HEK293 (cell line): ENCODE measurements at regions not wholly inside any gene's neighbourhood (a gene's known extent, or its start where the extent isn't known, plus 50 kb on each side); places are given as distances from the start of the nearest gene placed in this dataset.

Experiments used
- CTCF ChIA-PET: fragments of 350-600 bp; formaldehyde crosslinking; extraction: SDS; loops from one replicate; lab custom pipeline; 2021; ENCODE audit warnings: antibody characterized with exemption; lab: Yijun Ruan, JAX
- POLR2A ChIA-PET: fragments of 300-600 bp; formaldehyde crosslinking; extraction: SDS; loops from one replicate; lab custom pipeline; 2020; ENCODE audit warnings: antibody characterized with exemption, inconsistent platforms; lab: Yijun Ruan, JAX
- H3K27ac ChIP-seq: fragments of 200-500 bp; sonication (Bioruptor generic); 2 replicates; pipeline ENCODE4 v1.5.1; 2014; ENCODE audit warnings: low read depth, low read length, control low read depth, inconsistent platforms; ENCODE audit errors: extremely low read depth
- H3K36me3 ChIP-seq, 2 experiments: fragments of 200-500 bp in 1 of 2; sonication (Bioruptor generic) in 1 of 2; 1 replicate in 1 of 2; 2 replicates in 1 of 2; pipeline ENCODE4 v1.5.1; 2014 to 2017; ENCODE audit warnings: inconsistent platforms in 2 of 2, low read length in 2 of 2; ENCODE audit not compliant: control insufficient read depth in 2 of 2, insufficient read depth in 1 of 2
- H3K4me1 ChIP-seq: fragments of 200-500 bp; sonication (Bioruptor generic); 2 replicates; pipeline ENCODE4 v1.5.1; 2014; ENCODE audit warnings: mild to moderate bottlenecking, low read length, inconsistent platforms; ENCODE audit not compliant: control insufficient read depth, insufficient read depth
- H3K4me3 ChIP-seq: 2 replicates; pipeline ENCODE4 v1.5.1; 2011; ENCODE audit warnings: low read depth, mild to moderate bottlenecking, control low read depth, low read length, moderate library complexity
- H3K9me3 ChIP-seq: fragments of 200-500 bp; sonication (Bioruptor generic); 2 replicates; pipeline ENCODE4 v1.5.1; 2014; ENCODE audit warnings: low read depth, low read length, inconsistent platforms; ENCODE audit not compliant: control insufficient read depth, insufficient read depth
- BCL11A ChIP-seq: fragments of 450-650 bp; formaldehyde crosslinking; IDR thresholded peaks from 2 replicates; pipeline ENCODE4 v1.5.1; 2016; ENCODE audit warnings: low read depth, missing biosample characterization, missing genetic modification characterization
- BCL11B ChIP-seq: fragments of 450-650 bp; formaldehyde crosslinking; IDR thresholded peaks from 2 replicates; pipeline ENCODE4 v1.5.1; 2016; ENCODE audit warnings: low read depth, missing biosample characterization, missing genetic modification characterization
- KLF10 ChIP-seq: fragments of 450-650 bp; IDR thresholded peaks from 2 replicates; pipeline ENCODE4 v1.5.1; 2018; ENCODE audit warnings: missing biosample characterization, mild to moderate bottlenecking, missing genetic modification characterization
- PRDM10 ChIP-seq: fragments of 450-650 bp; formaldehyde crosslinking; IDR thresholded peaks from 2 replicates; pipeline ENCODE4 v1.5.1; 2016; ENCODE audit warnings: missing biosample characterization, missing genetic modification characterization
- TSHZ1 ChIP-seq: fragments of 450-650 bp; formaldehyde crosslinking; IDR thresholded peaks from 2 replicates; pipeline ENCODE4 v1.5.1; 2016; ENCODE audit warnings: missing biosample characterization, missing genetic modification characterization, borderline replicate concordance
- YY2 ChIP-seq: fragments of 450-650 bp; formaldehyde crosslinking; IDR thresholded peaks from 2 replicates; pipeline ENCODE4 v1.5.1; 2016; ENCODE audit warnings: missing biosample characterization, missing genetic modification characterization
- ZFP3 ChIP-seq: fragments of 450-650 bp; formaldehyde crosslinking; IDR thresholded peaks from 2 replicates; pipeline ENCODE4 v1.5.1; 2016; ENCODE audit warnings: low read depth, missing biosample characterization, missing genetic modification characterization
- ZNF157 ChIP-seq: fragments of 450-650 bp; formaldehyde crosslinking; IDR thresholded peaks from 2 replicates; pipeline ENCODE4 v1.5.1; 2016; ENCODE audit warnings: missing biosample characterization, missing genetic modification characterization
- ZNF24 ChIP-seq: fragments of 450-650 bp; formaldehyde crosslinking; IDR thresholded peaks from 2 replicates; pipeline ENCODE4 v1.5.1; 2016; ENCODE audit warnings: missing biosample characterization, missing genetic modification characterization
- ZNF433 ChIP-seq: fragments of 450-650 bp; formaldehyde crosslinking; IDR thresholded peaks from 2 replicates; pipeline ENCODE4 v1.5.1; 2016; ENCODE audit warnings: missing biosample characterization, missing genetic modification characterization, low read depth
- ZNF654 ChIP-seq: fragments of 450-650 bp; formaldehyde crosslinking; IDR thresholded peaks from 2 replicates; pipeline ENCODE4 v1.5.1; 2016; ENCODE audit warnings: low read depth, missing biosample characterization, missing genetic modification characterization
- ZNF658 ChIP-seq: fragments of 450-650 bp; formaldehyde crosslinking; IDR thresholded peaks from 2 replicates; pipeline ENCODE4; 2016; ENCODE audit warnings: missing biosample characterization, missing genetic modification characterization
- TF ChIP-seq, protein P1 (sequence below): fragments of 450-650 bp; formaldehyde crosslinking; IDR thresholded peaks from 2 replicates; pipeline ENCODE4 v1.5.1; 2016; ENCODE audit warnings: missing biosample characterization, missing genetic modification characterization
- TF ChIP-seq, protein P2 (sequence below): fragments of 450-650 bp; formaldehyde crosslinking; conservative IDR thresholded peaks from 2 replicates; pipeline ENCODE4 v1.5.1; 2016; ENCODE audit warnings: low read depth, missing biosample characterization, missing genetic modification characterization
- TF ChIP-seq, protein P3 (sequence below): fragments of 450-650 bp; formaldehyde crosslinking; IDR thresholded peaks from 2 replicates; pipeline ENCODE4 v1.5.1; 2016; ENCODE audit warnings: missing biosample characterization, missing genetic modification characterization

GRCh38 chr6:12417191-12417590, 127.0 kb downstream of the EDN1 start (continued):
- TF ChIP-seq BCL11A (tag by site-specific recombination) = no peak
- no peak for TF ChIP-seq ZNF24 (tag by site-specific recombination)
- no peak for TF ChIP-seq ZNF157 (tag by site-specific recombination)
- no peak for TF ChIP-seq YY2 (tag by site-specific recombination)
- no peak for TF ChIP-seq TSHZ1

- H3K4me1 ChIP-seq = no peaks in the 10 kb centered on the region; the same call in 1 of the 2 replicates
- H3K9me3 ChIP-seq = no peaks in the 10 kb centered on the region
- no peaks in the 10 kb centered on the region for H3K36me3 ChIP-seq
- H3K27ac ChIP-seq = no peak overlapping the region
- TF ChIP-seq, protein P1, sequence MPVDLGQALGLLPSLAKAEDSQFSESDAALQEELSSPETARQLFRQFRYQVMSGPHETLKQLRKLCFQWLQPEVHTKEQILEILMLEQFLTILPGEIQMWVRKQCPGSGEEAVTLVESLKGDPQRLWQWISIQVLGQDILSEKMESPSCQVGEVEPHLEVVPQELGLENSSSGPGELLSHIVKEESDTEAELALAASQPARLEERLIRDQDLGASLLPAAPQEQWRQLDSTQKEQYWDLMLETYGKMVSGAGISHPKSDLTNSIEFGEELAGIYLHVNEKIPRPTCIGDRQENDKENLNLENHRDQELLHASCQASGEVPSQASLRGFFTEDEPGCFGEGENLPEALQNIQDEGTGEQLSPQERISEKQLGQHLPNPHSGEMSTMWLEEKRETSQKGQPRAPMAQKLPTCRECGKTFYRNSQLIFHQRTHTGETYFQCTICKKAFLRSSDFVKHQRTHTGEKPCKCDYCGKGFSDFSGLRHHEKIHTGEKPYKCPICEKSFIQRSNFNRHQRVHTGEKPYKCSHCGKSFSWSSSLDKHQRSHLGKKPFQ = no peak
- CTCF ChIA-PET = interaction anchor here (0.8 kb wide), 1 partner anchor 85 kb away, joined by 3 read pairs; no protein-coding TSS in a partner anchor
- no peak overlapping the region for H3K4me3 ChIP-seq
- POLR2A ChIA-PET = no interaction called here
Observed at GRCh38 chr6:12418946-12419345, 128.8 kb downstream of the EDN1 start.

- Histone ChIP-seq H3K9me3 (no peaks in the 10 kb centered on the region), H3K36me3 (no peaks in the 10 kb centered on the region), H3K27ac (no peak overlapping the region), H3K4me1 (no peaks in the 10 kb centered on the region; the same call in 1 of the 2 replicates), H3K4me3 (no peak overlapping the region)
- POLR2A ChIA-PET = no interaction called here
- CTCF ChIA-PET = interaction anchor here (0.8 kb wide), 1 partner anchor 84 kb away, joined by 3 read pairs; no protein-coding TSS in a partner anchor
- TF ChIP-seq KLF10 (tag by site-specific recombination) (no peak), PRDM10 (tag by site-specific recombination) (no peak), ZNF658 (tag by site-specific recombination) (no peak), ZNF654 (tag by site-specific recombination) (no peak), BCL11B (tag by site-specific recombination) (no peak), ZFP3 (tag by site-specific recombination) (no peak), ZNF433 (tag by site-specific recombination) (no peak)
- TF ChIP-seq, protein P2, sequence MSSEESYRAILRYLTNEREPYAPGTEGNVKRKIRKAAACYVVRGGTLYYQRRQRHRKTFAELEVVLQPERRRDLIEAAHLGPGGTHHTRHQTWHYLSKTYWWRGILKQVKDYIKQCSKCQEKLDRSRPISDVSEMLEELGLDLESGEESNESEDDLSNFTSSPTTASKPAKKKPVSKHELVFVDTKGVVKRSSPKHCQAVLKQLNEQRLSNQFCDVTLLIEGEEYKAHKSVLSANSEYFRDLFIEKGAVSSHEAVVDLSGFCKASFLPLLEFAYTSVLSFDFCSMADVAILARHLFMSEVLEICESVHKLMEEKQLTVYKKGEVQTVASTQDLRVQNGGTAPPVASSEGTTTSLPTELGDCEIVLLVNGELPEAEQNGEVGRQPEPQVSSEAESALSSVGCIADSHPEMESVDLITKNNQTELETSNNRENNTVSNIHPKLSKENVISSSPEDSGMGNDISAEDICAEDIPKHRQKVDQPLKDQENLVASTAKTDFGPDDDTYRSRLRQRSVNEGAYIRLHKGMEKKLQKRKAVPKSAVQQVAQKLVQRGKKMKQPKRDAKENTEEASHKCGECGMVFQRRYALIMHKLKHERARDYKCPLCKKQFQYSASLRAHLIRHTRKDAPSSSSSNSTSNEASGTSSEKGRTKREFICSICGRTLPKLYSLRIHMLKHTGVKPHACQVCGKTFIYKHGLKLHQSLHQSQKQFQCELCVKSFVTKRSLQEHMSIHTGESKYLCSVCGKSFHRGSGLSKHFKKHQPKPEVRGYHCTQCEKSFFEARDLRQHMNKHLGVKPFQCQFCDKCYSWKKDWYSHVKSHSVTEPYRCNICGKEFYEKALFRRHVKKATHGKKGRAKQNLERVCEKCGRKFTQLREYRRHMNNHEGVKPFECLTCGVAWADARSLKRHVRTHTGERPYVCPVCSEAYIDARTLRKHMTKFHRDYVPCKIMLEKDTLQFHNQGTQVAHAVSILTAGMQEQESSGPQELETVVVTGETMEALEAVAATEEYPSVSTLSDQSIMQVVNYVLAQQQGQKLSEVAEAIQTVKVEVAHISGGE (tag by site-specific recombination) = no peak
- TF ChIP-seq, protein P3, sequence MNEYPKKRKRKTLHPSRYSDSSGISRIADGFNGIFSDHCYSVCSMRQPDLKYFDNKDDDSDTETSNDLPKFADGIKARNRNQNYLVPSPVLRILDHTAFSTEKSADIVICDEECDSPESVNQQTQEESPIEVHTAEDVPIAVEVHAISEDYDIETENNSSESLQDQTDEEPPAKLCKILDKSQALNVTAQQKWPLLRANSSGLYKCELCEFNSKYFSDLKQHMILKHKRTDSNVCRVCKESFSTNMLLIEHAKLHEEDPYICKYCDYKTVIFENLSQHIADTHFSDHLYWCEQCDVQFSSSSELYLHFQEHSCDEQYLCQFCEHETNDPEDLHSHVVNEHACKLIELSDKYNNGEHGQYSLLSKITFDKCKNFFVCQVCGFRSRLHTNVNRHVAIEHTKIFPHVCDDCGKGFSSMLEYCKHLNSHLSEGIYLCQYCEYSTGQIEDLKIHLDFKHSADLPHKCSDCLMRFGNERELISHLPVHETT (tag by site-specific recombination) = no peak
- TF ChIP-seq, all 188 proteins: peak for 0
Observed at GRCh38 chr6:12419631-12420272, 129.6 kb downstream of the EDN1 start.
